ENCODE measurements at regions not wholly inside any gene's neighbourhood (a gene's known extent, or its start where the extent isn't known, plus 50 kb on each side); places are given as distances from the start of the nearest gene placed in this dataset.

DNA sequence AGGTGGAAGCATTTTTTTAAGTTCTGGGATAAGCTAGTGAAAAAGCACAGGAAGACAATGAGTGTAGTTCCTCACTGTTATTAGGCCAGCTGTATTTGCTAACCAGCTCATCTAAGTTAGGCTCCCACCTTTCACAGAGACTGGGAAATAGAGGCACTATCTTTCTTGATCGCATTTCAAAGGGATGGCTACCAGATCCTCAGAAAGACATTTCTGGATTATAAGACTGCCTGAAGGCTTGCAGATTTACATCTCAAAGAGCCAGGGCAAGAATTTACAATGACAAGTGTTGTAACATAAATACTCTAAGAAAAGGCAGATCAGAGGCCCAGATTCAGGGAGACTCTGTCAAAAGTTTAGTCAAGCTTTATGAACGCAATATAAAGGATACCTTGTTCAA lies 1005.5 kb downstream of the PCDH9 start:
- Histone ChIP-seq H3K9ac (ENCODE audit: low read length) (no peak overlapping the region), H3F3A (ENCODE audit: insufficient read depth, low read length) (no peaks in the 10 kb centered on the region; the same call in 1 of the 2 replicates), H3K79me2 (ENCODE audit: low read length) (no peaks in the 10 kb centered on the region), H3K4me3 (ENCODE audit: low read length) (no peak overlapping the region), H3K4me1 (ENCODE audit: low read length) (peaks cover 10% of the 10 kb centered on the region), H3K36me3 (replicated peaks; ENCODE audit: insufficient read depth, low read length) (no peaks in the 10 kb centered on the region), H3K27ac (ENCODE audit: low read length) (no peak overlapping the region), H3K9me3 (replicated peaks; ENCODE audit: insufficient read depth, low read length) (no peaks in the 10 kb centered on the region), H2AFZ (ENCODE audit: low read length) (no peak overlapping the region), H4K20me1 (ENCODE audit: insufficient read depth, low read length) (no peaks in the 10 kb centered on the region), H3K27me3 (replicated peaks; ENCODE audit: insufficient read depth, low read length) (no peaks in the 10 kb centered on the region), H3K9me2 (replicated peaks; ENCODE audit: insufficient read depth, low read length) (no peaks in the 10 kb centered on the region), H3K4me2 (ENCODE audit: low read depth, low read length) (no peak overlapping the region)
- TF ChIP-seq EZH2 (optimal IDR thresholded peaks at IDR 0.05; ENCODE audit: low read depth, low read length), result no peak
- TF ChIP-seq, protein P1, sequence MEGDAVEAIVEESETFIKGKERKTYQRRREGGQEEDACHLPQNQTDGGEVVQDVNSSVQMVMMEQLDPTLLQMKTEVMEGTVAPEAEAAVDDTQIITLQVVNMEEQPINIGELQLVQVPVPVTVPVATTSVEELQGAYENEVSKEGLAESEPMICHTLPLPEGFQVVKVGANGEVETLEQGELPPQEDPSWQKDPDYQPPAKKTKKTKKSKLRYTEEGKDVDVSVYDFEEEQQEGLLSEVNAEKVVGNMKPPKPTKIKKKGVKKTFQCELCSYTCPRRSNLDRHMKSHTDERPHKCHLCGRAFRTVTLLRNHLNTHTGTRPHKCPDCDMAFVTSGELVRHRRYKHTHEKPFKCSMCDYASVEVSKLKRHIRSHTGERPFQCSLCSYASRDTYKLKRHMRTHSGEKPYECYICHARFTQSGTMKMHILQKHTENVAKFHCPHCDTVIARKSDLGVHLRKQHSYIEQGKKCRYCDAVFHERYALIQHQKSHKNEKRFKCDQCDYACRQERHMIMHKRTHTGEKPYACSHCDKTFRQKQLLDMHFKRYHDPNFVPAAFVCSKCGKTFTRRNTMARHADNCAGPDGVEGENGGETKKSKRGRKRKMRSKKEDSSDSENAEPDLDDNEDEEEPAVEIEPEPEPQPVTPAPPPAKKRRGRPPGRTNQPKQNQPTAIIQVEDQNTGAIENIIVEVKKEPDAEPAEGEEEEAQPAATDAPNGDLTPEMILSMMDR (IDR thresholded peaks at IDR 0.05; ENCODE audit: low read length), result no peak
- TF ChIP-seq EZH2phosphoT487 (IDR thresholded peaks at IDR 0.05; ENCODE audit: low read length), result no peak
- DNase-seq, result no peak

DNA sequence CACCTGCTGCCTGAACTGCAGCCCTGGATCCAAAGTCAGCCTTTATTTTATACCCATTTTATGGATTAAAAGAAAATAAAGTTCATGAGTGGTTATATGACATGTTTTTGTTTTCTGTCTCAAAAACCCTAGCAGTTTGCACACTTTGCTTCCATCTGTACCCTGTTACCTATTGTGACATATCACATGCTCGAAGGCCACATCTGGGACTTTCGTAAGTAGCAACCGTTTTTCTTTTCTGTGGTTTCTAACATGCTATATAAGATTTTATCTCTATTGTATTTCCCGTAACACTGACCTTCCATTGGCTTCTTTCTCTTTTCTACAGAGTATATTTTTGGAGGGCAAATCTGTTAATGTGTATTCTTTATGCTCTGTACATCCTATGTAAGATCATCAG lies 1007.2 kb downstream of the PCDH9 start:
- Histone ChIP-seq H3K79me2 (ENCODE audit: low read length) (no peaks in the 10 kb centered on the region), H3K4me1 (ENCODE audit: low read length) (peaks cover 10% of the 10 kb centered on the region), H3K27me3 (replicated peaks; ENCODE audit: insufficient read depth, low read length) (no peaks in the 10 kb centered on the region), H3K4me2 (ENCODE audit: low read depth, low read length) (no peak overlapping the region), H3K9me3 (replicated peaks; ENCODE audit: insufficient read depth, low read length) (no peaks in the 10 kb centered on the region), H3K36me3 (replicated peaks; ENCODE audit: insufficient read depth, low read length) (no peaks in the 10 kb centered on the region), H4K20me1 (ENCODE audit: insufficient read depth, low read length) (no peaks in the 10 kb centered on the region), H3K9me2 (replicated peaks; ENCODE audit: insufficient read depth, low read length) (no peaks in the 10 kb centered on the region), H3K4me3 (ENCODE audit: low read length) (no peak overlapping the region), H3F3A (ENCODE audit: insufficient read depth, low read length) (no peaks in the 10 kb centered on the region; the same call in 1 of the 2 replicates), H3K27ac (ENCODE audit: low read length) (peak overlapping the region; percentile 65), H2AFZ (ENCODE audit: low read length) (no peak overlapping the region), H3K9ac (ENCODE audit: low read length) (no peak overlapping the region)
- TF ChIP-seq, protein P1 (IDR thresholded peaks at IDR 0.05; ENCODE audit: low read length), result no peak
- TF ChIP-seq EZH2 (optimal IDR thresholded peaks at IDR 0.05; ENCODE audit: low read depth, low read length) (no peak), EZH2phosphoT487 (IDR thresholded peaks at IDR 0.05; ENCODE audit: low read length) (no peak)
- DNase-seq, result peak; percentile 71

- H3K9me3 ChIP-seq (replicated peaks; ENCODE audit: insufficient read depth, low read length), result no peaks in the 10 kb centered on the region
- no peaks in the 10 kb centered on the region for H3K9me2 ChIP-seq (replicated peaks; ENCODE audit: insufficient read depth, low read length)
- no peak overlapping the region for H3K9ac ChIP-seq (ENCODE audit: low read length)
- H4K20me1 ChIP-seq (ENCODE audit: insufficient read depth, low read length), result no peaks in the 10 kb centered on the region
- H3K4me3 ChIP-seq (ENCODE audit: low read length), result no peak overlapping the region
- H3K27me3 ChIP-seq (replicated peaks; ENCODE audit: insufficient read depth, low read length), result no peaks in the 10 kb centered on the region
- no peak overlapping the region for H3K4me2 ChIP-seq (ENCODE audit: low read depth, low read length)
- H3K79me2 ChIP-seq (ENCODE audit: low read length), result no peaks in the 10 kb centered on the region
- DNase-seq, result no peak
- no peak overlapping the region for H2AFZ ChIP-seq (ENCODE audit: low read length)
- TF ChIP-seq EZH2 (optimal IDR thresholded peaks at IDR 0.05; ENCODE audit: low read depth, low read length) (no peak), EZH2phosphoT487 (IDR thresholded peaks at IDR 0.05; ENCODE audit: low read length) (no peak)
- TF ChIP-seq, protein P1 (IDR thresholded peaks at IDR 0.05; ENCODE audit: low read length), result no peak
- peaks cover 10% of the 10 kb centered on the region for H3K4me1 ChIP-seq (ENCODE audit: low read length)
- no peaks in the 10 kb centered on the region for H3K36me3 ChIP-seq (replicated peaks; ENCODE audit: insufficient read depth, low read length)
- H3F3A ChIP-seq (ENCODE audit: insufficient read depth, low read length), result no peaks in the 10 kb centered on the region; the same call in 1 of the 2 replicates
- H3K27ac ChIP-seq (ENCODE audit: low read length), result no peak overlapping the region; the same call in 1 of the 2 replicates
Measured at GRCh38 chr13:66222127-66222526, 1008.0 kb downstream of the PCDH9 start.

Measured in MM.1S (cell line).